SK-N-SH treated with all-trans-retinoic acid at 6 μM for 48 hours (cell line): ENCODE measurements at regions not wholly inside any gene's neighbourhood (a gene's known extent, or its start where the extent isn't known, plus 50 kb on each side); places are given as distances from the start of the nearest gene placed in this dataset.

Source experiments
- ATAC-seq: fragments of 200-7000 bp; cut with Tn5 transposase; 3 replicates; pipeline ENCODE4 v1.9.1; 2020; ENCODE audit warnings: mild to moderate bottlenecking, moderate library complexity
- BACH2 ChIP-seq: fragments of 250-450 bp; sonication (Bioruptor Pico); IDR thresholded peaks from 2 replicates; pipeline ENCODE4 v1.9.0; 2021; ENCODE audit warnings: mild to moderate bottlenecking, borderline replicate concordance
- ESRRG ChIP-seq: fragments of 250-450 bp; sonication (Bioruptor Pico); IDR thresholded peaks from 2 replicates; pipeline ENCODE4 v1.6.1; 2021; ENCODE audit warnings: mild to moderate bottlenecking
- GLIS3 ChIP-seq: fragments of 250-450 bp; sonication (Bioruptor Pico); IDR thresholded peaks from 2 replicates; pipeline ENCODE4 v1.5.0; 2020; ENCODE audit warnings: mild to moderate bottlenecking, moderate library complexity
- ISL1 ChIP-seq: fragments of 250-450 bp; sonication (Bioruptor Pico); IDR thresholded peaks from 2 replicates; pipeline ENCODE4 v2.1.2; 2022; ENCODE audit warnings: mild to moderate bottlenecking, moderate library complexity
- OSR1 ChIP-seq: fragments of 250-450 bp; sonication (Bioruptor Pico); IDR thresholded peaks from 2 replicates; pipeline ENCODE4 v1.8.0; 2022; ENCODE audit warnings: moderate library complexity, mild to moderate bottlenecking, inconsistent platforms
- PPARA ChIP-seq: fragments of 250-450 bp; sonication (Bioruptor Pico); IDR thresholded peaks from 2 replicates; pipeline ENCODE4 v1.5.0; 2020; ENCODE audit warnings: mild to moderate bottlenecking, borderline replicate concordance
- RARB ChIP-seq: fragments of 250-450 bp; sonication (Bioruptor Pico); IDR thresholded peaks from 2 replicates; pipeline ENCODE4 v1.8.0; 2021; ENCODE audit warnings: mild to moderate bottlenecking, moderate library complexity
- SNAI2 ChIP-seq: fragments of 250-450 bp; sonication (Bioruptor Pico); IDR thresholded peaks from 2 replicates; pipeline ENCODE4 v1.5.0; 2020; ENCODE audit warnings: mild to moderate bottlenecking, moderate library complexity
- TOX ChIP-seq: fragments of 250-450 bp; sonication (Bioruptor Pico); IDR thresholded peaks from 2 replicates; pipeline ENCODE4 v1.8.0; 2021; ENCODE audit warnings: mild to moderate bottlenecking, moderate library complexity, borderline replicate concordance
- ZC3H10 ChIP-seq: fragments of 250-450 bp; sonication (Bioruptor Pico); IDR thresholded peaks from 2 replicates; pipeline ENCODE4 v1.5.1; 2021; ENCODE audit warnings: mild to moderate bottlenecking, moderate library complexity
- ZFP3 ChIP-seq: fragments of 250-450 bp; sonication (Bioruptor Pico); IDR thresholded peaks from 2 replicates; pipeline ENCODE4 v1.5.0; 2020; ENCODE audit warnings: mild to moderate bottlenecking, moderate library complexity
- ZFP30 ChIP-seq: fragments of 450-650 bp; formaldehyde crosslinking; IDR thresholded peaks from 2 replicates; pipeline ENCODE4 v1.5.0; 2022; ENCODE audit warnings: mild to moderate bottlenecking, moderate library complexity
- ZNF70 ChIP-seq: fragments of 450-650 bp; formaldehyde crosslinking; IDR thresholded peaks from 2 replicates; pipeline ENCODE4 v1.5.0; 2020; ENCODE audit warnings: mild to moderate bottlenecking, moderate library complexity
- ZNF8 ChIP-seq: fragments of 450-650 bp; formaldehyde crosslinking; IDR thresholded peaks from 2 replicates; pipeline ENCODE4 v1.5.0; 2020; ENCODE audit warnings: mild to moderate bottlenecking, moderate library complexity
- TF ChIP-seq, protein P1 (sequence below): fragments of 250-450 bp; sonication (Bioruptor Pico); IDR thresholded peaks from 2 replicates; pipeline ENCODE4 v1.5.1; 2021; ENCODE audit warnings: mild to moderate bottlenecking, moderate library complexity
- TF ChIP-seq, protein P2 (sequence below): fragments of 250-450 bp; sonication (Bioruptor Pico); IDR thresholded peaks from 2 replicates; pipeline ENCODE4 v1.8.0; 2021; ENCODE audit warnings: low read depth, mild to moderate bottlenecking, moderate library complexity, borderline replicate concordance
- TF ChIP-seq, protein P3 (sequence below): fragments of 250-450 bp; sonication (Bioruptor Pico); IDR thresholded peaks from 2 replicates; pipeline ENCODE4 v1.5.1; 2020; ENCODE audit warnings: low read depth, mild to moderate bottlenecking, moderate library complexity
- TF ChIP-seq, protein P4 (sequence below): fragments of 250-450 bp; sonication (Bioruptor Pico); IDR thresholded peaks from 2 replicates; pipeline ENCODE4 v1.5.0; 2020; ENCODE audit warnings: mild to moderate bottlenecking, moderate library complexity

DNA sequence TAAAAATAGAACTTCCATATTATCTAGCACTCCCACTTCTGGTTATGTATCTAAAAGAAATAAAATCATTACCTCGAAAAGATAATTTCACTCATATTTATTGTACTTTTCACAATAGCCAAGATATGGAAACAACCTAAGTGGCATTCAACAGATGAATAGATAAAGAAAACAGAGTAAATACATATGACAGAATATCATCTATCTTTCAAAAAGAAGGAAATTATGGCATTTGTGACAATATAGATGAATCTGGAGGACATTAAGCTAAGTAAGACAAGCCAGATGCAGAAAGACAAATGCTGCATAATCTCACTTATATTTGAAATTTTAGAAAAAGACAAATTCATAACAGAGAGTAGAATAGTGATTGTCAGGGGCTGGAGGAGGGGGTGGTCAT lies 590.0 kb upstream of the ANO3 start (continued):
- TF ChIP-seq BACH2 (CRISPR knock-in tag) = no peak
- no peak for TF ChIP-seq ESRRG
- no peak for TF ChIP-seq SNAI2
- TF ChIP-seq GLIS3 = no peak
- TF ChIP-seq ZNF70 = no peak
- no peak for TF ChIP-seq ZFP30 (CRISPR knock-in tag)
- no peak for TF ChIP-seq PPARA (CRISPR knock-in tag)
- TF ChIP-seq, protein P1, sequence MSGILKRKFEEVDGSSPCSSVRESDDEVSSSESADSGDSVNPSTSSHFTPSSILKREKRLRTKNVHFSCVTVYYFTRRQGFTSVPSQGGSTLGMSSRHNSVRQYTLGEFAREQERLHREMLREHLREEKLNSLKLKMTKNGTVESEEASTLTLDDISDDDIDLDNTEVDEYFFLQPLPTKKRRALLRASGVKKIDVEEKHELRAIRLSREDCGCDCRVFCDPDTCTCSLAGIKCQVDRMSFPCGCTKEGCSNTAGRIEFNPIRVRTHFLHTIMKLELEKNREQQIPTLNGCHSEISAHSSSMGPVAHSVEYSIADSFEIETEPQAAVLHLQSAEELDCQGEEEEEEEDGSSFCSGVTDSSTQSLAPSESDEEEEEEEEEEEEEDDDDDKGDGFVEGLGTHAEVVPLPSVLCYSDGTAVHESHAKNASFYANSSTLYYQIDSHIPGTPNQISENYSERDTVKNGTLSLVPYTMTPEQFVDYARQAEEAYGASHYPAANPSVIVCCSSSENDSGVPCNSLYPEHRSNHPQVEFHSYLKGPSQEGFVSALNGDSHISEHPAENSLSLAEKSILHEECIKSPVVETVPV (CRISPR knock-in tag) = no peak
- TF ChIP-seq RARB = no peak

DNA sequence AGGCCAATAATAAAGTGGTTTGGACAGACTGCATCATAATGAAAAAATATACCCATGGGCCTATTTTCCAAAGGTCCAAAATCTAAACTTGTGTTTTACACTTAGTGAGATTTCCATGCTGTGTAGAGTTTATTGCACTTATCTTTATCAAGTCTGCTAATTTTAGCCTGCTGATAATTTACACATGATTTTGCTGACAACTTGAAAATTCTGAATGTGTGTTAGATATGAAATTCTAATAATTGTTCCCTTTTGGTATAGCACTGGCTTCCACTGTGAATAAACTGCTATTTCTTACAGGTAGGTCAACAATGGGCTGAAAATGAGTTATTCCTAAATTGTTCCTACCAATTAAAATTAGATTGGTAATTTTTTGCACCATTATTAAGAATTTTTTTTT lies 589.1 kb upstream of the ANO3 start:
- no peak for TF ChIP-seq ZNF70
- TF ChIP-seq, protein P2, sequence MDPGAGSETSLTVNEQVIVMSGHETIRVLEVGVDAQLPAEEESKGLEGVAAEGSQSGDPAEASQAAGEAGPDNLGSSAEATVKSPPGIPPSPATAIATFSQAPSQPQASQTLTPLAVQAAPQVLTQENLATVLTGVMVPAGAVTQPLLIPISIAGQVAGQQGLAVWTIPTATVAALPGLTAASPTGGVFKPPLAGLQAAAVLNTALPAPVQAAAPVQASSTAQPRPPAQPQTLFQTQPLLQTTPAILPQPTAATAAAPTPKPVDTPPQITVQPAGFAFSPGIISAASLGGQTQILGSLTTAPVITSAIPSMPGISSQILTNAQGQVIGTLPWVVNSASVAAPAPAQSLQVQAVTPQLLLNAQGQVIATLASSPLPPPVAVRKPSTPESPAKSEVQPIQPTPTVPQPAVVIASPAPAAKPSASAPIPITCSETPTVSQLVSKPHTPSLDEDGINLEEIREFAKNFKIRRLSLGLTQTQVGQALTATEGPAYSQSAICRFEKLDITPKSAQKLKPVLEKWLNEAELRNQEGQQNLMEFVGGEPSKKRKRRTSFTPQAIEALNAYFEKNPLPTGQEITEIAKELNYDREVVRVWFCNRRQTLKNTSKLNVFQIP = no peak
- ATAC-seq = no peak

DNA sequence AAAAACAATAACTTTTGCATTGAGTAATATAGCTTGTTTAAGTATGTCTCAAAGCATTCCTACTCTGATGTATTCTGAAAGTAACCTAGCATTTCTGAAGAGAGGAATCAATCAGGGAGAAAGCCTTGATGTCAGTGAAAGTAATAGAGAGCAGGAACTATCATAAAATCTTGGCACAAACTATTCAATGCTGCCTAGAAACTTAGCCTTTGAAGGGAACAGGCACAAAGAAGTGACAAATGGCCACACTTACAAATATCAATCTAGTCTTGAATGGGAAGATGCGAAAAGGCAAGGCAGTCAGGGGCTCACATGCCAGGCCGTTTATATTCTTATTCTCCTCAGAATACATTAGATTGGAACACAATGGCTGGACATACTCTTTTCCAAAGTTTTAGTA lies 576.5 kb upstream of the ANO3 start:
- TF ChIP-seq ZC3H10 (CRISPR knock-in tag) = no peak
- no peak for TF ChIP-seq BACH2 (CRISPR knock-in tag)
- TF ChIP-seq, protein P3, sequence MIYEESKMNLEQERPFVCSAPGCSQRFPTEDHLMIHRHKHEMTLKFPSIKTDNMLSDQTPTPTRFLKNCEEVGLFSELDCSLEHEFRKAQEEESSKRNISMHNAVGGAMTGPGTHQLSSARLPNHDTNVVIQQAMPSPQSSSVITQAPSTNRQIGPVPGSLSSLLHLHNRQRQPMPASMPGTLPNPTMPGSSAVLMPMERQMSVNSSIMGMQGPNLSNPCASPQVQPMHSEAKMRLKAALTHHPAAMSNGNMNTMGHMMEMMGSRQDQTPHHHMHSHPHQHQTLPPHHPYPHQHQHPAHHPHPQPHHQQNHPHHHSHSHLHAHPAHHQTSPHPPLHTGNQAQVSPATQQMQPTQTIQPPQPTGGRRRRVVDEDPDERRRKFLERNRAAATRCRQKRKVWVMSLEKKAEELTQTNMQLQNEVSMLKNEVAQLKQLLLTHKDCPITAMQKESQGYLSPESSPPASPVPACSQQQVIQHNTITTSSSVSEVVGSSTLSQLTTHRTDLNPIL (CRISPR knock-in tag) = no peak
- no peak for TF ChIP-seq ZFP3 (CRISPR knock-in tag)
- no peak for TF ChIP-seq RARB
- TF ChIP-seq ZNF70 = no peak
- TF ChIP-seq PPARA (CRISPR knock-in tag) = no peak
- TF ChIP-seq, protein P2 = no peak
- no peak for TF ChIP-seq ZNF8 (CRISPR knock-in tag)
- no peak for TF ChIP-seq ZFP30 (CRISPR knock-in tag)
- TF ChIP-seq TOX = no peak
- TF ChIP-seq OSR1 (CRISPR knock-in tag) = no peak
- no peak for TF ChIP-seq ISL1
- ATAC-seq = no peak

DNA sequence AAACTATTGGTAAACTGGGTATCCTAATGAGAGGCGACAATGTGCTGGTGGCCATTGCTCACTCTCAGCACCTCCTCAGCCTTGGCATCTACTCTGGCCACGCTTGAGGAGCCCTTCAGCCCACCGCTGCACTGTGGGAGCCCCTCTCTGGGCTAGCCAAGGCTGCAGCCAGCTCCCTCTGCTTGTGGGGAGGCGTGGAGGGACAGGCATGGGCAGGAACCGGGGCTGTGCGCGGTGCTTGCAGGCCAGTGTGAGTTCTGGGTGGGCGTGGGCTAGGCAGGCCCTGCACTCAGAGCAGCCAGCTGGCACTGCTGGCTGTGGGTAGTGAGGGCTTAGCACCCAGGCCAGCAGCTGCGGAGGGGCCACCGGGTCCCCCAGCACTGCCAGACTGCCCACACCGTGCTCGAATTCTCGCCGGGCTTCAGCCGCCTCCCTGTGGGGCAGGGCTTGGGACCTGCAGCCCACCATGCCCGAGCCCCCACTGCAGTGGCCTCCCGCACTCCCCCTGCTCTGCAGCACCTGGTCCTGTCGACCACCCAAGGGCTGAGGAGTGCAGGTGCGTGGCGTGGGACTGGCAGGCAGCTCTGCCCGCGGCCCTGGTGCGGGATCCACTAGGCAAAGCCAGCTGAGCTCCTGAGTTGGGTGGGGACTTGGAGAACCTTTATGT lies 575.9 kb upstream of the ANO3 start:
- TF ChIP-seq, protein P2 = no peak
- TF ChIP-seq ZNF70 = no peak
- no peak for TF ChIP-seq ZFP30 (CRISPR knock-in tag)
- TF ChIP-seq BACH2 (CRISPR knock-in tag) = no peak
- TF ChIP-seq, protein P4, sequence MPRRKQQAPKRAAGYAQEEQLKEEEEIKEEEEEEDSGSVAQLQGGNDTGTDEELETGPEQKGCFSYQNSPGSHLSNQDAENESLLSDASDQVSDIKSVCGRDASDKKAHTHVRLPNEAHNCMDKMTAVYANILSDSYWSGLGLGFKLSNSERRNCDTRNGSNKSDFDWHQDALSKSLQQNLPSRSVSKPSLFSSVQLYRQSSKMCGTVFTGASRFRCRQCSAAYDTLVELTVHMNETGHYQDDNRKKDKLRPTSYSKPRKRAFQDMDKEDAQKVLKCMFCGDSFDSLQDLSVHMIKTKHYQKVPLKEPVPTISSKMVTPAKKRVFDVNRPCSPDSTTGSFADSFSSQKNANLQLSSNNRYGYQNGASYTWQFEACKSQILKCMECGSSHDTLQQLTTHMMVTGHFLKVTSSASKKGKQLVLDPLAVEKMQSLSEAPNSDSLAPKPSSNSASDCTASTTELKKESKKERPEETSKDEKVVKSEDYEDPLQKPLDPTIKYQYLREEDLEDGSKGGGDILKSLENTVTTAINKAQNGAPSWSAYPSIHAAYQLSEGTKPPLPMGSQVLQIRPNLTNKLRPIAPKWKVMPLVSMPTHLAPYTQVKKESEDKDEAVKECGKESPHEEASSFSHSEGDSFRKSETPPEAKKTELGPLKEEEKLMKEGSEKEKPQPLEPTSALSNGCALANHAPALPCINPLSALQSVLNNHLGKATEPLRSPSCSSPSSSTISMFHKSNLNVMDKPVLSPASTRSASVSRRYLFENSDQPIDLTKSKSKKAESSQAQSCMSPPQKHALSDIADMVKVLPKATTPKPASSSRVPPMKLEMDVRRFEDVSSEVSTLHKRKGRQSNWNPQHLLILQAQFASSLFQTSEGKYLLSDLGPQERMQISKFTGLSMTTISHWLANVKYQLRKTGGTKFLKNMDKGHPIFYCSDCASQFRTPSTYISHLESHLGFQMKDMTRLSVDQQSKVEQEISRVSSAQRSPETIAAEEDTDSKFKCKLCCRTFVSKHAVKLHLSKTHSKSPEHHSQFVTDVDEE = no peak
- no peak for TF ChIP-seq OSR1 (CRISPR knock-in tag)
- no peak for TF ChIP-seq ISL1
- TF ChIP-seq ZFP3 (CRISPR knock-in tag) = no peak
- no peak for TF ChIP-seq ZC3H10 (CRISPR knock-in tag)
- no peak for ATAC-seq
